ENCODE measurements at regions not wholly inside any gene's neighbourhood (a gene's known extent, or its start where the extent isn't known, plus 50 kb on each side); places are given as distances from the start of the nearest gene placed in this dataset. TPM values are rescaled to one million over a fixed set of nuclear protein-coding genes. Genes with fewer than 3 reads are reported as not detected.

Small RNAs in the stretch of these regions (small RNA-seq; reads per million reads assigned to genes)
- not detected for gene RF00092
